ENCODE measurements at regions not wholly inside any gene's neighbourhood (a gene's known extent, or its start where the extent isn't known, plus 50 kb on each side); places are given as distances from the start of the nearest gene placed in this dataset.

- no peak for DNase-seq
Observed at GRCh38 chr18:78580835-78581339, 398.7 kb upstream of the SALL3 start.

GRCh38 chr18:78582181-78582709 is 397.4 kb upstream of the SALL3 start:
- DNase-seq, result no peak

- no peak for DNase-seq
Observed at GRCh38 chr18:78582898-78583738, 396.5 kb upstream of the SALL3 start.

GRCh38 chr18:78583739-78584458 is 395.7 kb upstream of the SALL3 start:
- DNase-seq, result no peak

- DNase-seq, result no peak
Observed at GRCh38 chr18:78584459-78585022, 395.1 kb upstream of the SALL3 start.

- DNase-seq, result no peak
Observed at GRCh38 chr18:78586586-78586985, 393.0 kb upstream of the SALL3 start.

GRCh38 chr18:78587096-78587495 is 392.5 kb upstream of the SALL3 start:
- no peak for DNase-seq

GRCh38 chr18:78587626-78588600 is 391.7 kb upstream of the SALL3 start:
- no peak for DNase-seq

- no peak for DNase-seq
Observed at GRCh38 chr18:78589916-78590437, 389.6 kb upstream of the SALL3 start.

- no peak for DNase-seq
Observed at GRCh38 chr18:78595453-78595852, 384.2 kb upstream of the SALL3 start.

GRCh38 chr18:78595924-78596573 is 383.6 kb upstream of the SALL3 start:
- no peak for DNase-seq

GRCh38 chr18:78596794-78597345 is 382.7 kb upstream of the SALL3 start:
- DNase-seq, result no peak

GRCh38 chr18:78601349-78601748 is 378.3 kb upstream of the SALL3 start:
- no peak for DNase-seq

- no peak for DNase-seq
Observed at GRCh38 chr18:78601923-78602322, 377.7 kb upstream of the SALL3 start.

- no peak for DNase-seq
Observed at GRCh38 chr18:78602430-78602829, 377.2 kb upstream of the SALL3 start.

GRCh38 chr18:78603102-78603983 is 376.3 kb upstream of the SALL3 start:
- no peak for DNase-seq

- DNase-seq, result no peak
Observed at GRCh38 chr18:78605255-78605654, 374.4 kb upstream of the SALL3 start.

- no peak for DNase-seq
Observed at GRCh38 chr18:78607221-78607620, 372.4 kb upstream of the SALL3 start.

- no peak for DNase-seq
Observed at GRCh38 chr18:78607784-78608183, 371.8 kb upstream of the SALL3 start.

GRCh38 chr18:78610179-78610578 is 369.4 kb upstream of the SALL3 start:
- no peak for DNase-seq

All from occipital lobe (tissue), 1 donor.